AG09309 (cell line): ENCODE measurements at regions not wholly inside any gene's neighbourhood (a gene's known extent, or its start where the extent isn't known, plus 50 kb on each side); places are given as distances from the start of the nearest gene placed in this dataset.

Source experiments
- DNase-seq: peaks from one replicate; pipeline ENCODE4 v3.0.0-alpha.2; 2010; ENCODE audit warnings: low read depth
- H3K4me3 ChIP-seq: 2 replicates; pipeline ENCODE4 v1.5.1; 2011; ENCODE audit warnings: mild to moderate bottlenecking, low read depth, low read length, moderate library complexity; ENCODE audit not compliant: control insufficient read depth
- CTCF ChIP-seq: IDR thresholded peaks from 2 replicates; pipeline ENCODE4 v1.5.1; 2011; ENCODE audit warnings: mild to moderate bottlenecking, low read depth, low read length, inconsistent platforms; ENCODE audit not compliant: insufficient read depth, control insufficient read depth; ENCODE audit errors: missing control alignments

DNA sequence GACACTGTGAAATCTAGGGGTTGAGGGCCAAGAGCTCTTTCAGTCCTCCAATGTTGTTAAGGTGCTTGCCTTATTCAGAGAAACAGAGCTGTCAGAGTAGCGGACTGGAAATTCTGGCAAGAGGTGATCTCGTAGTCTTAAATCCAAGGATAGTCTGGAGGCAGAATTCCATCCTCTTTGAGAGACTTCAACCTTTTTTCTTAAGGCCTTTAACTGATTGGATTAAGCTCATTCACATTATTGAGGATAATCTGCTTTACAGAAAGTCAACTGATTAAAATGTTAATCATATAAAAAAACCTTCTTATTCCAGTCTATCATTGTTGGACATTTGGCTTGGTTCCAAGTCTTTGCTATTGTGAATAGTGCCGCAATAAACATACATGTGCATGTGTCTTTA is 243.1 kb upstream of the COX7C start:
- H3K4me3 ChIP-seq: no peak overlapping the region
- no peak for TF ChIP-seq CTCF
- no peak for DNase-seq

DNA sequence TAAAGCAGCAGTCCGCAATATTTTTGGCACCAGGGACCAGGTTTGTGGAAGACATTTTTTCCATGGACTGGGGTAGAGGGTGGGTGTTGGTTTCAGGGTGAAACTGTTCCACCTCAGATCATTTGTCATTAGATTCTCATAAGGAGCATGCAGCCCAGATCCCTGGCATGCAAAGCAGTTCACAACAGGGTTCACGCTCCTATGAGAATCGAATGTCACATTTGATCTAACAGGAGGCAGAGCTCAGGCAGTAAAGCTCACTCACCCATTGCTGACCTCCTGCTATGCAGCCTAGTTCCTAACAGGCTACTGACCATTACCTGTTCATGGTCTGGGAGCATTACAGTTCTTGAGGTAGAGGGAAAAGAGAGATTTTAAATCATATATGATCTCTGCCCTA is 241.5 kb upstream of the COX7C start:
- TF ChIP-seq CTCF: no peak
- DNase-seq: no peak
- H3K4me3 ChIP-seq: no peak overlapping the region

DNA sequence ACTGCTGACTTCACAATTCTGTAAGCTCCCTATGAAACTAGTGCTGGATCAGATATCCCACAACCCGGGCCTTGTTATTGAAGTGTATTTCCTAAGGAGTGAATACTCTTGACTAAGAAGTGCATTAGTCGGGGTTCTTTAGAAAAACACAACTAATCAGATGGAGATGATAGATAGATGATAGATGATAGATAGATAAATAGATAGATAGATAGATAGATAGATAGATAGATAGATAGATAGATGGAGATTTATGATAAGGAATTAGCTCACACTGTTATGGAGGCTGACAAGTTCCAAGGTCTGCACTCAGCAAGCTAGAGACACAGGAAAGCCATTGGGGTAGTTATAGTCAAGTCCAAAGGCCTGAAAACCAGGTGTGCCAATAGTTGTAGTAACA is 214.6 kb upstream of the COX7C start:
- no peak for DNase-seq
- no peak for TF ChIP-seq CTCF
- no peak overlapping the region for H3K4me3 ChIP-seq

- DNase-seq: no peak
- H3K4me3 ChIP-seq: no peak overlapping the region
- no peak for TF ChIP-seq CTCF
Observed at GRCh38 chr5:86404256-86404655, 213.5 kb upstream of the COX7C start.

- no peak for DNase-seq
- no peak overlapping the region for H3K4me3 ChIP-seq
- no peak for TF ChIP-seq CTCF
Observed at GRCh38 chr5:86407711-86408110, 210.0 kb upstream of the COX7C start.

DNA sequence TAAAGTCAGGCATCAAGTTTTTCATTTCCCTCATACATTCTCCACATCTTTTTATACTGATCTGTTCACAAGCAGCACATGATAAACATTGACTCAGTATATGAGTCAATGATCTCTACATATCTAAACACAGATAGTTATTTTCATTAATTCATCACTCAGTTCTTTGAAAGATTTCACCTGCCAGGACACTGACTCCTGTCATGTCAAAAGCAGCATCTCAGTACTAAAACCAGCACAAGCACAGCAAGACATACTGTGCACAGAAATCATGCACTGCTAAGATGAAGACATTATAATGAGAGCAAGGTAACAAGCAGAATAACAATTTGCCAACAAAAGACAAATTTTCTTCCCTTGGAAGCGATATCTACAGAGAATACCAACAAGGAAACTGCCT is 206.1 kb upstream of the COX7C start:
- no peak for DNase-seq
- TF ChIP-seq CTCF: no peak
- H3K4me3 ChIP-seq: no peak overlapping the region

DNA sequence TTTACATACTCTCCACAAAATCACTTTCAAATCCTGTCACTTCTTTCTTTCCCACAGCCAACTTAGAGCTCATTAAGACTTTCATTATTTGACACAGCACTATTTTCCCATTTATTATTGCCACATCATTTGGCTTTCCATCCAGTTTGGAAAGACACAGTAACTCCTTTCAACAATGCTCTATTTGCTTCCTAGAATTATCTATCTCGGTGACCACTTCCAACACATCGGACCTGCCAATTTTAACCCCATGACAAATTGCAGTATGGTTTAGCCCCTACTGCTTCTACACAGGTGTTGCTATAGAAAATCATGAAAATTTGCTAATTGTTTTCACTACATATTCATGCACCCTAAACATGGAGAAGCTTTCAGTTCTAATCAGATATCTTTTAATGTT is 190.6 kb upstream of the COX7C start:
- no peak overlapping the region for H3K4me3 ChIP-seq

More for the DNA sequence above, 190.6 kb upstream of the COX7C start:
- DNase-seq: no peak
- no peak for TF ChIP-seq CTCF
